GM19468 (cell line): ENCODE measurements at regions not wholly inside any gene's neighbourhood (a gene's known extent, or its start where the extent isn't known, plus 50 kb on each side); places are given as distances from the start of the nearest gene placed in this dataset.
"Not testable (repeated sequence)": the region's sequence is repeated elsewhere in the genome, so short reads cannot be mapped to it uniquely, and the experiment has no call there.

Source experiments
- ATAC-seq: cut with Tn5 transposase; IDR thresholded peaks from one replicate; pipeline ENCODE4 v1.9.1; 2021; ENCODE audit warnings: mild to moderate bottlenecking, moderate library complexity, moderate number of reproducible peaks; ENCODE audit not compliant: unreplicated experiment; ENCODE audit errors: extremely low read depth

GRCh38 chr6:135555550-135555949, 58.0 kb upstream of the AHI1 start:
- ATAC-seq: peak; percentile 58

GRCh38 chr6:135557582-135557981, 60.0 kb upstream of the AHI1 start:
- no peak for ATAC-seq

DNA sequence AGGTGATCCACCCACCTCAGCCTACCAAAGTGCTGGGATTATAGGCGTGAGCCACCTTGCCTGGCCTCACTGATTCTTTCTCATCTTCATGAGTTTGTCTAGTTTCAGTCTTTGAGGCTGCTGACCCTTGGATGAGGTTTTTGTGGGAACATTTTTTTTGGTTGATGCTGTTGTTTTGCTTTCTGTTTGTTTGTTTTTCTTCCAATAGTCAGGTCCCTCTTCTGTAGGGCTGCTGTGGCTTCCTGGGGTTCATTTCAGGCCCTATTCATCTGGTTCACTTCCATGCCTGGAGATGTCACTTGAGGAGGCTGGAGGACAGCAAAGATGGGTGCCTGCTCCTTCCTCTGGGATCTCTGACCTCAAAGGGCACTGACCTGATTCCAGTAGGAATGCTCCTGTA, 68.1 kb upstream of the AHI1 start:
- not testable (repeated sequence) for ATAC-seq

DNA sequence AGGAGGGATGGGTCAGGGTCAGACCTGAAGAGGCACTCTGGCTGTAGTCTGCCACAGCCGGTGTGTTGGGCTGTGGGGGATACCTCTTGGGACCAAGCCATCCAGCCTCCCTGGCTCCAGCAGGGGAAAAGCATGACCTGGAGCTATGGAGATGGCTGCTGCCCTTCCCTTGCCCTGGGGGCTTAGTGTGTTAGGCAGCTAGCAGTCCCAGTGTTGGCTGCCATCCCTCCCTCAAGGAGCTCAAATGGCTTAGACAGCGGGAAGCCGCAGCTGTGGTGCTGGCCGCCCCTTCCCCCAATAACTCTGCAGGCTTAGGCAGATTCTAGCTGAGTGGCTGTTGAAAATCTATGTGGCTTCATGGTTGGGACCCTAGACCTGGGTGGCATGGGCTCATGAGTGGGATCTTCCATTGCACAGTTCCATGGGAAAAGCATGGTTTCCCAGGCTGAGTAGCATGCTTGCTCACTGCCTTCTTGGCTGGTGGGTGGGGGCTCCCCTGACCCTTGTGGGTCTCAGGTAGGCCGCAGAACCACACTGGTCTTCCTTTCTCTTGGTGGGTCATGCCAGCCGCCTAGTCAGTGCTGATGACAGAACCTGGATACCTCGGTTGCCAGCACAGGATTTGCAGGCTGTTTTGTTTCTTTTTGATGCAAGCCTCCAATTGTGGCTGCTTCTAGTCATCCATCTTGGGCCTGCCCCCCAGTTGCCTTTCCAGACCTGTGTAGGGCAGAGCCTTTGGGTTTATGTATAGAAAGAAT, 69.0 kb upstream of the AHI1 start:
- no peak for ATAC-seq

- ATAC-seq: no peak
These were observed 70.0 kb upstream of the AHI1 start for GRCh38 chr6:135567375-135568083.

DNA sequence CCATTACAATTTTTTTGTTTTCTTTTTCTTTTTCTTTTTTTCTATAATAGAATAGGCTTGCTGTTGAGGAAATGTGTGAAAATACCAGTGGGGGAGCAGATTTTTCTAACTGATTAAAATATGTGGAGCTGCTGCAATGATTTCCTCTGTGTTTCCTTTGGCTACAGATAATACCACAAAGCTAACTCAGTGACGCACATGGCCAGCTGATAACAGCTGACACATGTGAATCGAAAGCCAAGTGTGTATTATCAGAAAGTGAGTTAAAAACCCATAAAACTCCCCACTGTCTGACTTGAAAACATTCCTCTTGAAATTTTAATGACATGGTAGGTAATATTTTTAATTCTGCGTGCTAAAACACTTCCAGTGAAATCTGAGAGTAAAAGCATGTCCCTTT, 70.8 kb upstream of the AHI1 start:
- ATAC-seq: peak; percentile 63

DNA sequence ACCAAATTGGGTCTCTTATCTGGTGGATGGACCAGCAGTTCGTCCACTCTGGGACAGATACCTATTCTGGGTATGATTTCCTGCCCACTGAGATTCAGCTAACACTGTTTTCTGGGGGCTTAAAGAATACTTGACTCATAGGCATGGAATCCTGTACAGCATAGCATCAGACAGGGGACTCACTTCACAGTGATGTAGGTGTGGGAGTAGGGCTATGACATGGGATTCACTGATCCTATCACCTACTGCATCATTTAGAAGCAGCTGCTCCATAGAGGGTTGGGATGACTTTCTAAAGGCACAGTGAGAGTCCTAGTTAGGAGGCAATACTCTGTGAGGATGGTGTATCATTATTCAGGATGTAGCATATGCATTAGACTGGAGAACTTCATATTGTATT, 74.5 kb upstream of the AHI1 start:
- ATAC-seq: no peak

GRCh38 chr6:135575629-135576028, 78.1 kb upstream of the AHI1 start:
- no peak for ATAC-seq

DNA sequence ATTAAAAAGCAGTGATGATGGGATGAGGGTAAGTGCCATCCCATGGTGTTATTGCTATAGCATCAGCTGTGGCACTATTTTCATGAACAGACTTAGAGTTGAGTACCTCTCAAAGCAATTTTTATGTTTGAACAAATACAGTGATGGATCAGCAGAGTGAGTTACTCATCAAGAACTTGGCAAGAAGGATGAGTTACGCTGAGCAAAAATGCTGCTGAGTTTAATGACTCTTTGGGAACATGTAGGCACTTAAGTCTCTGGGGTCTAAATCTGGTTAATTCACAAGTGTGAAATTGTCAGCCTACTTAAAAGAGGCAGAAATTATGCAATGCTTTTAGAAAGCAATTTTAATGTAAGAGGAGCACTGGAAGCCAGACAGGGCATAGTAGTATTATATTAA, 78.5 kb upstream of the AHI1 start:
- no peak for ATAC-seq

GRCh38 chr6:135577059-135577538, 79.6 kb upstream of the AHI1 start:
- peak; percentile 97 for ATAC-seq

DNA sequence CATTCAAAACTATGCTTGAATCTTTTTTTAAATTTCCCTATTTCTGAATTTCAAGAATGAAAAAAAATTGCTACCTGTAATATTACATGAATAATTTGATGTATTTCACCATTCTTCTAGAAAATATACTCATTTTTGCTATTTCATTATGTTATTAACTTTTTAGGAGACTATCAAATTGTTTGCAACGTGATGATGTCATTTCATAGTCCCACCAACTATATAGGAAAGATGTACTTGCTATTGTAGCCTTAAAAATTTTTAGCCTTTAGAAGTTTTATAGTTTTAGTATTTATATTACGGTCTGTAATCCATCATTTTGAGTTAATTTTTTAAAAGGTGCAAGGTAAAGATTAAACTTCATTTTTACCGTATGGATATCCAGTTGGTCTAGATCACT, 81.4 kb upstream of the AHI1 start:
- ATAC-seq: no peak

DNA sequence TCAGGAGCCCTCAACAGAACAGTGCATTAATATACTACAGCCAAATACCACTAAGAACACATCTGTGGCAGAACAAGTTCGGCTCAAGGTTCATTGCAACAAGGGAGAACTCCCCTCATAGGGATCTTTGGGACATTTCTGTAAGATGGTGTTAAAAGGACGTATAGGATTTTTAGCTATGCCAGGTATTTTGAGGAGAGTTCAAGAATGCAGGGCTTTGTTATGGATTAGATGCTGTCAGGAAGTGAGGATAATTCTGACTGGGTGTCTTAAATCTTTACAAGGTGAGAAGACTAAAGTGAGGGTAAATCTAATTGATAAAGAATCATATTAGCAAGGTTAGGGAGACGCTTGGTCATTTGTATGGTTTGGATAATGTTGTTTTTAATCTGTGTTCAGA, 83.7 kb upstream of the AHI1 start:
- no peak for ATAC-seq

- no peak for ATAC-seq
These were observed 85.8 kb upstream of the AHI1 start for GRCh38 chr6:135583256-135583761.

- no peak for ATAC-seq
These were observed 88.8 kb upstream of the AHI1 start for GRCh38 chr6:135586388-135586787.

DNA sequence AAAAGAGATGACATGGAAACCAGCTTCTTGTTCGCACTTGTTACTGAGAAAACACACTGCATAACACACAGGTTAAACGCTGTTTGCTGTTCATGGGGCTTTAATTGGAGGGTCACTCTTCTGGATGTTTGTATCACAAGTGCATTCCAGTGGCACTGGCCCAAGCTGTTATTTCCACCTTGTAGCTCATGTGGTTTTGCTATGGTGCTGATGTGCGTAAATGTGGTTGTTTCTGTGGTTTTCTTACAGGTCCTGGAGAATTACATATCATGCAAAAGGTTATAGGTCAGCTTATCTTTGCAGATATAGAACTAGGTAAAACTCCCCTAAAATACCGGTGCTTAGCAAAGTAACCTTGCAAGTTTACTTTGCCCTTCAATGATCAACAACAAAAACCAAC, 89.3 kb upstream of the AHI1 start:
- peak; percentile 27 for ATAC-seq

DNA sequence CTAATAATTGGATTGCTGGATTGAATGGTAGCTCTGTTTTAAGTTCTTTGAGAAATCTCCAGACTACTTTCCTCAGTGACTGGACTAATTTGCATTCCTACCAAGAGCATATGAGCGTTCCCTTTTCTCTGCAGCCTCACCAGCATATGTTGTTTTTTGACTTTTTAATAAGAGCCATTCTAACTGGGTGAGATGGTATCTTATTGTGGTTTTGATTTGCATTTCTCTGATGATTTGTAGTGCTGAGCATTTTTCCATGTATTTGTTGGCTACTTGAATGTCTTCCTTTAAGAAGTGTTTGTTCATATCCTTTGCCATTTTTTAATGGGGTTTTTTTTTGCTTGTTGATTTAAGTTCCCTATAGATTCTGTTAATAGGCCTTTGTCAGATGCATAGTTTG, 94.7 kb upstream of the AHI1 start:
- no peak for ATAC-seq

GRCh38 chr6:135594000-135594399, 96.5 kb upstream of the AHI1 start:
- no peak for ATAC-seq

DNA sequence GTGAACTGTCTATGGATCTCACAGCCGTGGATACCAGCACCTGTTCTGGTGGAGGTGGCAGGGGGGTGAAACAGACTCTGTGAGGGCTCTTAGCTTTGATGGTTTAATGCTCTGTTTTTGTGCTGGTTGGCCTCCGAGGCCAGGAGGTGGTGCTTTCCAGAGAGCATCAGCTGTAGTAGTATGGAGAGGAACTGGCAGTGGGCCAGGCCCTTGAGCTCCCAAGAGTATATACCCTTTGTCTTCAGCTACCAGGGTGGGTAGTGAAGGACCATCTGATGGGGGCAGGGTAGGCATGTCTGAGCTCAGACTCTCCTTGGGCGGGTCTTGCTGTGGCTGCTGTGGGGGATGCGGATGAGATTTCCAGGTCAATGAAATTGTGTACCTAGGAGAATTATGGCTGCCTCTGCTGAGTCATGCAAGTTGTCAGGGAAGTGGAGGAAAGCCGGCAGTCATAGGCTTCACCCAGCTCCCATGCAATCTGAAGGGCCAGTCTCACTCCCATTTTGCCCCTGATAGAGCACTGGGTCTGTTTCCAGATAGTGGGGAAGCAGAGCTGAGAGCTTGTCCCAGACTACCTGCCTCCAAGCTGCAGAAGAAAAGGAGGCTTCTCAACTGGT, 102.7 kb upstream of the AHI1 start:
- ATAC-seq: no peak

GRCh38 chr6:135600931-135601330, 103.4 kb upstream of the AHI1 start:
- no peak for ATAC-seq

DNA sequence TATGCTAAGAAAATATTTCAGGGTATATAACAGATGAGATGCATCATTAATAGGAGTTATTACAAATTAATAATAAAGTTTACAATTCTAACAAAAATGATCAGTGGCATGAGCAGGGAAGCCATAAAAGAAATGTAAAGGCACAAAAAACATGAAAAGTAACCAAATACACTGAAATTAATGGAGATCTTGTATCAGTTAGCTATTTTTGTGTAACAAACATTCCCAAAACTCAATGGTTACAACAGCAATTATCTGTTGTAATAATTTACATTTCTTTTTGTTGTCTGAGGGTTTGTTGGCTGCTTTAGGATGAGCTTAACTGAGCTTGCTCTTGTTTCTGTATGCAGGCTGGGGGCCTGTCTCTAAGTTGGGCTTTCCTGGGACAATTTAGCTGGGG, 104.3 kb upstream of the AHI1 start:
- ATAC-seq: no peak

DNA sequence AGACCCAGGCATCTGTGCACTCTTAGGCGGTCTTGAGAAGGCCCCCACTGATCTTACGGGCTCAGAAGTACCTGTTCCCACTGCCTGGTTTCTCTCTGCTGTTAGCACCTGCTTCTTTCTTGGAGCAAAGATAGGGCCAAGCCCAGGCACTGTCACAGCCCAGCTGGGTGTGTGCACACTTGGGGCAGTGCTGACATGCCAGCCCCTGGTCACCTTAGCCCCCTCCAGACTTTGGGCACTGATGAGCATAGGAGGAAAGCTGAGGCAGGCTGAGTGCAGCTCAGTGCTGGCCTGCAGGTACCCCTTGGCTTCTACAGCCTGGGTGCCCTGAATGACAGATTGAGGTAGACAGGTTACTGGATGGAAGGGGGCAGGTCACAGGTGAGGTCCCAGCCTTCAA, 105.7 kb upstream of the AHI1 start:
- ATAC-seq: no peak
